K562 (cell line): ENCODE measurements at regions not wholly inside any gene's neighbourhood (a gene's known extent, or its start where the extent isn't known, plus 50 kb on each side); places are given as distances from the start of the nearest gene placed in this dataset.

Source experiments
- AFF1 ChIP-seq, 2 experiments: fragments of 450-650 bp; IDR thresholded peaks; 2 replicates each; pipeline ENCODE4 v1.6.1; 2018; ENCODE audit warnings: mild to moderate bottlenecking in 2 of 2, low read depth in 1 of 2; ENCODE audit not compliant: partially characterized antibody in 2 of 2
- ARID1B ChIP-seq: fragments of 450-650 bp; IDR thresholded peaks from 2 replicates; pipeline ENCODE4 v1.6.1; 2016; ENCODE audit warnings: antibody characterized with exemption, mild to moderate bottlenecking, inconsistent platforms
- CBFA2T2 ChIP-seq: fragments of 450-650 bp; conservative IDR thresholded peaks from 2 replicates; pipeline ENCODE4 v1.6.1; 2017; ENCODE audit warnings: mild to moderate bottlenecking
- CBFA2T3 ChIP-seq: fragments of 450-650 bp; IDR thresholded peaks from 2 replicates; pipeline ENCODE4 v1.6.1; 2017
- CBX3 ChIP-seq, 2 experiments: IDR thresholded peaks; 1 replicate in 1 of 2; 2 replicates in 1 of 2; pipeline ENCODE4 v1.6.1; 2012; ENCODE audit warnings: inconsistent platforms in 2 of 2, low read length in 2 of 2, borderline replicate concordance in 1 of 2, control low read depth in 1 of 2
- CREB1 ChIP-seq, 2 experiments: sonication (generic) in 1 of 2; formaldehyde crosslinking in 1 of 2; IDR thresholded peaks; 2 replicates each; pipeline versions ENCODE4 v1.6.1 to v1.8.0; 2012 to 2022; ENCODE audit warnings: inconsistent platforms in 1 of 2, mild to moderate bottlenecking in 1 of 2, missing genetic modification reagents in 1 of 2, moderate library complexity in 1 of 2
- EP400 ChIP-seq: fragments of 450-650 bp; IDR thresholded peaks from 2 replicates; pipeline ENCODE4 v1.6.1; 2017; ENCODE audit warnings: antibody characterized with exemption, mild to moderate bottlenecking, moderate library complexity
- FOSL1 ChIP-seq: fragments of 200-800 bp; sonication (Bioruptor generic); conservative IDR thresholded peaks from 2 replicates; pipeline ENCODE4 v1.6.1; 2016; ENCODE audit warnings: missing genetic modification characterization, missing compliant biosample characterization
- MEIS2 ChIP-seq: fragments of 450-650 bp; IDR thresholded peaks from 2 replicates; pipeline ENCODE4 v1.6.1; 2014; ENCODE audit warnings: mild to moderate bottlenecking; ENCODE audit not compliant: partially characterized antibody
- MTA2 ChIP-seq: fragments of 450-650 bp; IDR thresholded peaks from 2 replicates; pipeline ENCODE4 v1.6.1; 2016; ENCODE audit warnings: low read depth
- MYBL2 ChIP-seq, 2 experiments: fragments of 450-650 bp in 1 of 2; sonication (generic) in 1 of 2; formaldehyde crosslinking in 1 of 2; IDR thresholded peaks; 2 replicates each; pipeline versions ENCODE4 v1.6.1 to v1.8.1; 2017 to 2022; ENCODE audit warnings: borderline replicate concordance in 1 of 2, inconsistent platforms in 1 of 2, low read depth in 1 of 2, mild to moderate bottlenecking in 1 of 2, missing genetic modification reagents in 1 of 2, moderate library complexity in 1 of 2
- NCOA1 ChIP-seq: fragments of 450-650 bp; IDR thresholded peaks from 2 replicates; pipeline ENCODE4 v1.6.1; 2016; ENCODE audit warnings: low read depth
- NCOR1 ChIP-seq: fragments of 450-650 bp; IDR thresholded peaks from 2 replicates; pipeline ENCODE4 v1.6.1; 2016; ENCODE audit warnings: mild to moderate bottlenecking, moderate library complexity
- NR2C2 ChIP-seq, 2 experiments: fragments of 200-800 bp in 1 of 2; sonication (Bioruptor generic) in 1 of 2; sonication (generic) in 1 of 2; formaldehyde crosslinking in 1 of 2; IDR thresholded peaks; 2 replicates each; pipeline versions ENCODE4 v1.6.1 to v1.8.0; 2016 to 2022; ENCODE audit warnings: mild to moderate bottlenecking in 1 of 2, missing compliant biosample characterization in 1 of 2, missing genetic modification characterization in 1 of 2, missing genetic modification reagents in 1 of 2
- PBX2 ChIP-seq, 2 experiments: IDR thresholded peaks in 1 of 2; conservative IDR thresholded peaks in 1 of 2; 2 replicates each; pipeline ENCODE4 v1.6.1; 2016; ENCODE audit warnings: low read depth in 2 of 2, mild to moderate bottlenecking in 1 of 2, missing compliant biosample characterization in 1 of 2, missing genetic modification characterization in 1 of 2, moderate library complexity in 1 of 2
- TCF3 ChIP-seq: sonication (generic); formaldehyde crosslinking; IDR thresholded peaks from 2 replicates; pipeline ENCODE4 v1.4.0; 2020; ENCODE audit warnings: mild to moderate bottlenecking, missing genetic modification reagents
- TEAD4 ChIP-seq, 2 experiments: sonication (generic) in 1 of 2; formaldehyde crosslinking in 1 of 2; IDR thresholded peaks; 2 replicates each; pipeline versions ENCODE4 v1.6.1 to v1.8.0; 2012 to 2022; ENCODE audit warnings: borderline replicate concordance in 1 of 2, inconsistent platforms in 1 of 2, low read length in 1 of 2, mild to moderate bottlenecking in 1 of 2, missing genetic modification reagents in 1 of 2

- TF ChIP-seq PBX2 (CRISPR knock-in tag; IDR thresholded peaks at IDR 0.05; ENCODE audit: low read depth): no peak
- TF ChIP-seq PBX2 (tag; conservative IDR thresholded peaks at IDR 0.05; ENCODE audit: low read depth): peak; percentile 90
- TF ChIP-seq CBFA2T2: peak; percentile 63
- TF ChIP-seq MEIS2: peak; percentile 87
- TF ChIP-seq MYBL2 (IDR thresholded peaks at IDR 0.05; ENCODE audit: low read depth): peak; percentile 36; the same call in 1 of the 2 replicates
- TF ChIP-seq MYBL2 (CRISPR knock-in tag; IDR thresholded peaks at IDR 0.05; ENCODE audit: borderline replicate concordance): no peak
- TF ChIP-seq NCOR1: peak; percentile 56
- peak; percentile 55 for TF ChIP-seq FOSL1 (tag)
- TF ChIP-seq ARID1B: peak; percentile 83
- TF ChIP-seq CBFA2T3: peak; percentile 78
- no peak for TF ChIP-seq CREB1 (IDR thresholded peaks at IDR 0.05)
- TF ChIP-seq CREB1 (CRISPR knock-in tag; IDR thresholded peaks at IDR 0.05): no peak
- peak in 1 of 2 experiments; percentile 43; a peak in 1 of 3 replicates for TF ChIP-seq CBX3 (IDR thresholded peaks at IDR 0.05; ENCODE audit: borderline replicate concordance in 1 of 2, low read length in 2 of 2)
- peak; percentile 76 for TF ChIP-seq TCF3 (CRISPR knock-in tag)
- TF ChIP-seq EP400: peak; percentile 22; the same call in 1 of the 2 replicates
- peak; percentile 85 for TF ChIP-seq TEAD4 (IDR thresholded peaks at IDR 0.05; ENCODE audit: low read length)
- TF ChIP-seq TEAD4 (CRISPR knock-in tag; IDR thresholded peaks at IDR 0.05; ENCODE audit: borderline replicate concordance): no peak
- TF ChIP-seq NCOA1: peak; percentile 26; the same call in 1 of the 2 replicates
- TF ChIP-seq MTA2: peak; percentile 33; the same call in 1 of the 2 replicates
- no peak for TF ChIP-seq NR2C2 (CRISPR knock-in tag; IDR thresholded peaks at IDR 0.05)
- TF ChIP-seq NR2C2 (tag; IDR thresholded peaks at IDR 0.05): no peak
- peak in 1 of 2 experiments; percentile 78 for TF ChIP-seq AFF1 (IDR thresholded peaks at IDR 0.05; ENCODE audit: low read depth in 1 of 2, partially characterized antibody in 2 of 2)
Observed at GRCh38 chr7:120052884-120053382, 220.0 kb upstream of the KCND2 start (continued).
